H4 (cell line): ENCODE measurements at regions not wholly inside any gene's neighbourhood (a gene's known extent, or its start where the extent isn't known, plus 50 kb on each side); places are given as distances from the start of the nearest gene placed in this dataset.
A peak's percentile ranks its signal among the peaks of the same experiment; 100 is the strongest.

Source experiments
- DNase-seq: peaks from one replicate; pipeline ENCODE4 v3.0.0-alpha.2; 2015; ENCODE audit warnings: low spot score

- DNase-seq: peak; percentile 32
Observed at GRCh38 chr6:75546381-75546780, 52.8 kb upstream of the FILIP1 start.

- DNase-seq: no peak
Observed at GRCh38 chr6:75550544-75551167, 51.0 kb upstream of the SENP6 start.

GRCh38 chr6:75551367-75551952 lies 50.2 kb upstream of the SENP6 start:
- DNase-seq: no peak
